Ovary (tissue), 7 donors: ENCODE measurements at regions not wholly inside any gene's neighbourhood (a gene's known extent, or its start where the extent isn't known, plus 50 kb on each side); places are given as distances from the start of the nearest gene placed in this dataset.

Experiments used
- DNase-seq, 5 donors: peaks; one replicate each; pipeline ENCODE4 v3.0.0-alpha.2; 2019 to 2020
- H3K27ac ChIP-seq, 2 donors: fragments of 200-600 bp; one replicate each; pipeline versions ENCODE4 v1.5.1 to v1.8.0; 2019 to 2022
- H3K27me3 ChIP-seq: fragments of 200-600 bp; one replicate; pipeline ENCODE4 v1.8.0; 2022
- H3K36me3 ChIP-seq: fragments of 200-600 bp; sonication (generic); one replicate; pipeline ENCODE4 v1.5.1; 2019
- H3K4me1 ChIP-seq: one replicate; pipeline ENCODE4 v1.8.1; 2013; ENCODE audit warnings: mild to moderate bottlenecking, moderate library complexity; ENCODE audit not compliant: insufficient read depth
- H3K4me3 ChIP-seq: fragments of 200-600 bp; sonication (generic); one replicate; pipeline ENCODE4 v1.5.1; 2017
- H3K9me3 ChIP-seq, 2 donors: fragments of 200-600 bp in 1 of 2; sonication (generic) in 1 of 2; one replicate each; pipeline versions ENCODE4 v1.5.1 to v1.8.1; 2013 to 2019; ENCODE audit warnings: mild to moderate bottlenecking in 1 of 2, moderate library complexity in 1 of 2
- EP300 ChIP-seq: sonication (generic); formaldehyde crosslinking; IDR thresholded peaks from one replicate; pipeline ENCODE4 v1.6.1; 2017; ENCODE audit warnings: antibody characterized with exemption
- POLR2A ChIP-seq: fragments of 450-650 bp; IDR thresholded peaks from one replicate; pipeline ENCODE4 v1.6.1; 2017; ENCODE audit warnings: antibody characterized with exemption, mild to moderate bottlenecking, moderate library complexity
- WGBS, 3 donors: extraction: QIAGEN DNeasy Blood & Tissue Kit in 1 of 3; methylation state at CpG; one replicate each; pipeline versions ENCODE4 v1.1.5 to v1.1.7; 2013 to 2017; 5-methylcytosine and 5-hydroxymethylcytosine counted together
- intact Hi-C, 4 donors: fragments of 100-400 bp; cut with DNase I; formaldehyde crosslinking; loops; one replicate each; pipeline versions ENCODE4 v1.11.0 to v1.15.1; 2022 to 2023
- TF ChIP-seq, protein P1 (sequence below), 3 donors: fragments of 450-650 bp in 2 of 3; fragments of 200-600 bp in 1 of 3; IDR thresholded peaks; one replicate each; pipeline versions ENCODE4 v1.5.1 to v1.8.0; 2016 to 2022; ENCODE audit warnings: antibody characterized with exemption in 3 of 3, mild to moderate bottlenecking in 1 of 3
- donor health status: DM: no; HTN: no; CAD: no; lungs with moderate emphysema.
- donor health status: DM: no; HTN: no; CAD: no.
- donor health status: Bipolar disorder and iron deficiency.
- donor health status: DM: no; HTN: no; CAD: no.
- donor health status: DM: yes; HTN: yes; CAD: no.

DNA sequence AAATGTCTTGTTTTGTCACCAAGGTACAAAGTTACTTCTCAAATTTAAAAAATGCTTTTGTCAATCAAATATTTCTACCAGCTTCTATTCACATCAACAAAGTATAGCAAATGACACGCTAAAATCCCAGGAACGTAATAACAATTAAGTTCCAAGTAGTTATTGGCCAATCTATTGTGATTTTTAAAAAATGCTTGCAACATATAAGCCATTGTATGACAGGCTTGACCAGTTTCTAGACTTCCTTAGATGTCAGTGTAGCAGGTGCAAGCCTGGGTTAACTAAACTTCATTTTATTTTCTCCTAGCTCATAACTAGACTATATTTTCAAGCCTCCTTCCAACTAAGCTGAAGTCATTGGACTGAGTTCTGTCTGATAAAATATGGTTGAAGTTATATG lies 494.5 kb upstream of the PKN2 start:
- Histone ChIP-seq H3K4me1 (no peaks in the 10 kb centered on the region), H3K27ac (no peak overlapping the region), H3K36me3 (no peaks in the 10 kb centered on the region), H3K4me3 (no peak overlapping the region), H3K9me3 (no peaks in the 10 kb centered on the region), H3K27me3 (no peaks in the 10 kb centered on the region)
- intact Hi-C loops = no loop called here
- WGBS, 3 donors = 94 to 95% (median 94%) methylated on average over 2 of the region's 2 CpGs
- no peak for DNase-seq
- TF ChIP-seq, protein P1, sequence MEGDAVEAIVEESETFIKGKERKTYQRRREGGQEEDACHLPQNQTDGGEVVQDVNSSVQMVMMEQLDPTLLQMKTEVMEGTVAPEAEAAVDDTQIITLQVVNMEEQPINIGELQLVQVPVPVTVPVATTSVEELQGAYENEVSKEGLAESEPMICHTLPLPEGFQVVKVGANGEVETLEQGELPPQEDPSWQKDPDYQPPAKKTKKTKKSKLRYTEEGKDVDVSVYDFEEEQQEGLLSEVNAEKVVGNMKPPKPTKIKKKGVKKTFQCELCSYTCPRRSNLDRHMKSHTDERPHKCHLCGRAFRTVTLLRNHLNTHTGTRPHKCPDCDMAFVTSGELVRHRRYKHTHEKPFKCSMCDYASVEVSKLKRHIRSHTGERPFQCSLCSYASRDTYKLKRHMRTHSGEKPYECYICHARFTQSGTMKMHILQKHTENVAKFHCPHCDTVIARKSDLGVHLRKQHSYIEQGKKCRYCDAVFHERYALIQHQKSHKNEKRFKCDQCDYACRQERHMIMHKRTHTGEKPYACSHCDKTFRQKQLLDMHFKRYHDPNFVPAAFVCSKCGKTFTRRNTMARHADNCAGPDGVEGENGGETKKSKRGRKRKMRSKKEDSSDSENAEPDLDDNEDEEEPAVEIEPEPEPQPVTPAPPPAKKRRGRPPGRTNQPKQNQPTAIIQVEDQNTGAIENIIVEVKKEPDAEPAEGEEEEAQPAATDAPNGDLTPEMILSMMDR (IDR thresholded peaks at IDR 0.05) = no peak
- TF ChIP-seq POLR2A (no peak), EP300 (no peak)

DNA sequence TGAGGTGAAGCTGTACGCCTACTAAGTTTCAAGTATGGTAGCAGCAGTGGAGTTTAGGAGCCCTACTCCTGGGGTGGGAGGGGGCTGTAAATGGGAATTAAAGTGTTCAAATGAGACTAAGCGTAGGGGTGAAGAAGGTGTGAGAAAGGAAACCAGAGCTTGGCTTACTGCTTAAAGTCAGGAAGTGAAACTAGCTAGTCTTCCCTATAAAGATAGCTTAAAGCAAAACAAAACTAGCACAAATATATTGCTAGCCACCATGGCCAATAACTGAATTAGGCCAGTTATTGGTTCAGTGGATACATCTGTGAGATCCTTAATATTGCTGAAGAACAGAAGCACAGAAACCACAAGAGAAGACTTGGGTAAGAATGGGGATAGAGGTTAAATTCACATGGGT lies 492.2 kb upstream of the PKN2 start:
- DNase-seq = no peak
- no peaks in the 10 kb centered on the region for H3K4me1 ChIP-seq
- intact Hi-C loops = no loop called here
- TF ChIP-seq EP300 = no peak
- TF ChIP-seq POLR2A = no peak
- TF ChIP-seq, protein P1 (IDR thresholded peaks at IDR 0.05) = no peak
- H3K27me3 ChIP-seq = no peaks in the 10 kb centered on the region
- no peak overlapping the region for H3K27ac ChIP-seq
- no peaks in the 10 kb centered on the region for H3K9me3 ChIP-seq
- WGBS, 3 donors = 93 to 98% (median 95%) methylated on average over 2 of the region's 2 CpGs
- no peak overlapping the region for H3K4me3 ChIP-seq
- H3K36me3 ChIP-seq = no peaks in the 10 kb centered on the region

DNA sequence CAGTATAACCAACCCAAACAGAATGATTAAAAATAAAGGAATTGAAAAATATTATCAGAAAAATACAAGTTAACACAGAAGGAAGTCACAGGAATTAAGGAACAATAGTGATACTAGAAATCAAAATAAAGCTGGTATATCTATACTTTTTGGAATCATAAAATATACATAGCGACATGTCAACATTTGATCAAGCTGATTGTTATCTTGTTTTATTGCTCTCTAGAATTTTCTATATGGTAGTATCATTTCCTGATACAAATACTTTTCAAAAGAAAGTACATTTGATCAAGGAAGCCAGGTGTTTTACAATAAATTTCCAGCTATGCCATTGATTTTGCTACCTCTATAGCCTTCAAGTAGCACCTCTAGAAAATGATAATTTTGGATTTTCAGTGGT lies 489.5 kb upstream of the PKN2 start:
- no peaks in the 10 kb centered on the region for H3K9me3 ChIP-seq
- no peak for DNase-seq
- H3K27ac ChIP-seq = no peak overlapping the region
- H3K4me1 ChIP-seq = no peaks in the 10 kb centered on the region
- intact Hi-C loops = no loop called here
- H3K4me3 ChIP-seq = no peak overlapping the region
- no peaks in the 10 kb centered on the region for H3K27me3 ChIP-seq
- H3K36me3 ChIP-seq = no peaks in the 10 kb centered on the region
- 96 to 100% (median 100%) methylated on average over 1 of the region's 1 CpG for WGBS, 3 donors
- TF ChIP-seq EP300 (no peak), POLR2A (no peak)
- TF ChIP-seq, protein P1 (IDR thresholded peaks at IDR 0.05) = no peak

DNA sequence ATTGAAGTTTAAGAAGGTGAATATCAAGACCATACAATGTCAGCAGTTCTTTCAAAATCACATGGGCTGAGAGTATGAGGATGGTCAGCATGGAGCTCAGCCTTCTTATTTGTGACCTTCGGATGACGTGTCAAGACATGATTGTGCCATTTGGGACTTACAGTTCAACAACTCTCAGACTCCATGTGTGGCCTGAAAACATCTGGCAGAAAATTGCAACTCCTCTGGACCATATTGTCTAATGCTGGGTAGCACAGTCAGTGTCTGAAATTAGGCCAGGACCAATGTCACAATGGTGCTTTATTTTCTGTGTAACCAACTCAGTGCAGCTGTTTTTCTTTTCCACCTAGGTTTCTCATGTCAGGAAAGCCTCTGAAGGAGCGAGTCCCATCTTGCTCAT lies 483.5 kb upstream of the PKN2 start:
- H3K27ac ChIP-seq = no peak overlapping the region
- no peaks in the 10 kb centered on the region for H3K9me3 ChIP-seq
- H3K36me3 ChIP-seq = no peaks in the 10 kb centered on the region
- intact Hi-C loops = no loop called here
- TF ChIP-seq POLR2A = no peak
- no peak for TF ChIP-seq EP300
- TF ChIP-seq, protein P1 (IDR thresholded peaks at IDR 0.05) = no peak
- 93 to 97% (median 94%) methylated on average over 3 of the region's 3 CpGs for WGBS, 3 donors
- H3K27me3 ChIP-seq = no peaks in the 10 kb centered on the region
- no peak for DNase-seq
- H3K4me1 ChIP-seq = no peaks in the 10 kb centered on the region
- H3K4me3 ChIP-seq = no peak overlapping the region

DNA sequence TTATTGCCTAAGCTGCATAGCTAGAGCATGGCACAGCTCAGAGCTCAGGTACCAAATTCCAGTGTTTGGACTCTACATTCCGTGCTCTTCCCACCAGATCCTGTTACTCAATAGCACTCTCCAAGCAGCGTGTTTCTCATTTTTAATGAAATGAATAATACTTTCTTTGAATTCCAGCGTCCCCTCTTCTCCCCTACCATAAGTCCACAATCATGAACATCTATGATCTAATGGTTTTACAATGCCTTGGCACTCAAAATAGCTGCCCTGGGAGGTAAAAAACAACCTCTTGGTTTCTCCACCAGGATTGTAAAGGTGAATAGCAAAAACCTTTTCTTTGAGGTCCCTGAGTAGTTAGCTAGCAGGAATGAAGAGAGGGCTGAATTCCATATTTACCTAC lies 480.0 kb upstream of the PKN2 start:
- Histone ChIP-seq H3K9me3 (no peaks in the 10 kb centered on the region), H3K4me3 (no peak overlapping the region), H3K27me3 (no peaks in the 10 kb centered on the region), H3K4me1 (no peaks in the 10 kb centered on the region), H3K36me3 (no peaks in the 10 kb centered on the region), H3K27ac (no peak overlapping the region)
- no peak for TF ChIP-seq POLR2A
- TF ChIP-seq, protein P1 (IDR thresholded peaks at IDR 0.05) = no peak
- no peak for TF ChIP-seq EP300
- WGBS, 3 donors = 60 to 64% (median 62%) methylated on average over 3 of the region's 3 CpGs
- intact Hi-C loops = no loop called here
- DNase-seq = no peak
